C1 segment of cervical spinal cord (tissue), 14 donors: ENCODE measurements at regions not wholly inside any gene's neighbourhood (a gene's known extent, or its start where the extent isn't known, plus 50 kb on each side); places are given as distances from the start of the nearest gene placed in this dataset.
"Not testable (repeated sequence)": the region's sequence is repeated elsewhere in the genome, so short reads cannot be mapped to it uniquely, and the experiment has no call there.

ENCODE experiments used
- DNase-seq, 14 donors: peaks; one replicate each; lab custom pipeline; 2025; lab: John Stamatoyannopoulos, UW

- DNase-seq: no peak
These were observed 905.3 kb downstream of the TYW1 start for GRCh38 chr7:67901808-67902480.

- DNase-seq: no peak
These were observed 911.2 kb downstream of the TYW1 start for GRCh38 chr7:67907792-67908191.

- DNase-seq: no peak
These were observed 915.8 kb downstream of the TYW1 start for GRCh38 chr7:67912437-67912836.

GRCh38 chr7:67913604-67914003, 917.0 kb downstream of the TYW1 start:
- no peak for DNase-seq

GRCh38 chr7:67916111-67916510, 919.5 kb downstream of the TYW1 start:
- DNase-seq: not testable (repeated sequence)

- no peak for DNase-seq
These were observed 920.2 kb downstream of the TYW1 start for GRCh38 chr7:67916571-67917436.

- no peak for DNase-seq
These were observed 920.8 kb downstream of the TYW1 start for GRCh38 chr7:67917437-67917755.

- DNase-seq: no peak
These were observed 921.5 kb downstream of the TYW1 start for GRCh38 chr7:67918158-67918557.

- no peak for DNase-seq
These were observed 926.7 kb downstream of the TYW1 start for GRCh38 chr7:67923286-67923685.

GRCh38 chr7:67928141-67928540, 931.5 kb downstream of the TYW1 start:
- no peak for DNase-seq

GRCh38 chr7:67936447-67936846, 939.8 kb downstream of the TYW1 start:
- not testable (repeated sequence) for DNase-seq

- no peak for DNase-seq
These were observed 943.8 kb downstream of the TYW1 start for GRCh38 chr7:67940400-67940799.

GRCh38 chr7:67947191-67947590, 950.6 kb downstream of the TYW1 start:
- DNase-seq: no peak

- DNase-seq: no peak
These were observed 951.0 kb downstream of the TYW1 start for GRCh38 chr7:67947646-67948045.

GRCh38 chr7:67950321-67951083, 953.9 kb downstream of the TYW1 start:
- no peak for DNase-seq

- no peak for DNase-seq
These were observed 958.4 kb downstream of the TYW1 start for GRCh38 chr7:67955061-67955460.

GRCh38 chr7:67962863-67963262, 966.2 kb downstream of the TYW1 start:
- no peak for DNase-seq

GRCh38 chr7:67976490-67976889, 979.9 kb downstream of the TYW1 start:
- no peak for DNase-seq

- no peak for DNase-seq
These were observed 986.9 kb downstream of the TYW1 start for GRCh38 chr7:67983486-67983885.

- DNase-seq: no peak
These were observed 987.7 kb downstream of the TYW1 start for GRCh38 chr7:67984326-67984725.

- no peak for DNase-seq
These were observed 992.5 kb downstream of the TYW1 start for GRCh38 chr7:67989142-67989541.

- DNase-seq: no peak
These were observed 993.4 kb downstream of the TYW1 start for GRCh38 chr7:67990003-67990402.
